CD8-positive, alpha-beta memory T cell (primary cell): ENCODE measurements at regions not wholly inside any gene's neighbourhood (a gene's known extent, or its start where the extent isn't known, plus 50 kb on each side); places are given as distances from the start of the nearest gene placed in this dataset.

Experiments used
- CTCF ChIA-PET: fragments of 350-600 bp; sonication (Branson Sonifier 250); formaldehyde crosslinking; loops from one replicate; lab custom pipeline; 2021; ENCODE audit warnings: antibody characterized with exemption; lab: Charles Lee
- POLR2A ChIA-PET: fragments of 350-600 bp; sonication (Branson Sonifier 250); formaldehyde crosslinking; loops from one replicate; lab custom pipeline; 2021; ENCODE audit warnings: antibody characterized with exemption; lab: Charles Lee
- DNase-seq, 5 donors: peaks; one replicate each; pipeline versions ENCODE4 v3.0.0 to v3.0.0-alpha.2; 2020 to 2022; ENCODE audit warnings: mixed read lengths in 1 of 5
- H3K27ac ChIP-seq: one replicate; pipeline ENCODE4 v1.7.0; 2013; ENCODE audit warnings: low read depth, mild to moderate bottlenecking, low read length, moderate library complexity
- H3K27me3 ChIP-seq: 2 replicates; pipeline ENCODE4 v1.7.0; 2013; ENCODE audit warnings: low read length, mild to moderate bottlenecking; ENCODE audit not compliant: insufficient read depth, poor library complexity, severe bottlenecking
- H3K36me3 ChIP-seq: 2 replicates; pipeline ENCODE4 v1.7.0; 2013; ENCODE audit warnings: mild to moderate bottlenecking, low read length, moderate library complexity; ENCODE audit not compliant: insufficient read depth
- H3K4me1 ChIP-seq: 2 replicates; pipeline ENCODE4 v1.7.0; 2013; ENCODE audit warnings: mild to moderate bottlenecking, low read length, moderate library complexity; ENCODE audit not compliant: insufficient read depth
- H3K4me3 ChIP-seq: 2 replicates; pipeline ENCODE4 v1.7.0; 2013; ENCODE audit warnings: mild to moderate bottlenecking, low read length
- H3K9me3 ChIP-seq: 2 replicates; pipeline ENCODE4 v1.7.0; 2013; ENCODE audit warnings: mild to moderate bottlenecking, low read length
- H3K27ac Mint-ChIP-seq, 8 donors: one replicate each; pipeline ENCODE4 v1.8.0; 2020 to 2021; ENCODE audit warnings: mixed read lengths in 8 of 8, mild to moderate bottlenecking in 6 of 8, inconsistent platforms in 3 of 8, moderate library complexity in 3 of 8
- H3K27me3 Mint-ChIP-seq, 2 donors: one replicate each; pipeline ENCODE4 v1.8.0; 2020 to 2021; ENCODE audit warnings: mixed read lengths in 2 of 2, mild to moderate bottlenecking in 1 of 2, moderate library complexity in 1 of 2
- H3K36me3 Mint-ChIP-seq, 3 donors: one replicate each; pipeline ENCODE4 v1.8.0; 2020 to 2021; ENCODE audit warnings: mixed read lengths in 3 of 3, inconsistent platforms in 1 of 3, mild to moderate bottlenecking in 1 of 3
- H3K4me1 Mint-ChIP-seq, 3 donors: one replicate each; pipeline ENCODE4 v1.8.0; 2020 to 2021; ENCODE audit warnings: mixed read lengths in 3 of 3, inconsistent platforms in 1 of 3, mild to moderate bottlenecking in 1 of 3
- H3K4me3 Mint-ChIP-seq, 7 donors: one replicate each; pipeline ENCODE4 v1.8.0; 2020 to 2021; ENCODE audit warnings: mixed read lengths in 7 of 7, mild to moderate bottlenecking in 6 of 7, moderate library complexity in 4 of 7, inconsistent platforms in 2 of 7
- H3K9me3 Mint-ChIP-seq, 5 donors: one replicate each; pipeline ENCODE4 v1.8.0; 2020 to 2022; ENCODE audit warnings: mixed read lengths in 5 of 5, mild to moderate bottlenecking in 3 of 5, moderate library complexity in 2 of 5, inconsistent platforms in 1 of 5

DNA sequence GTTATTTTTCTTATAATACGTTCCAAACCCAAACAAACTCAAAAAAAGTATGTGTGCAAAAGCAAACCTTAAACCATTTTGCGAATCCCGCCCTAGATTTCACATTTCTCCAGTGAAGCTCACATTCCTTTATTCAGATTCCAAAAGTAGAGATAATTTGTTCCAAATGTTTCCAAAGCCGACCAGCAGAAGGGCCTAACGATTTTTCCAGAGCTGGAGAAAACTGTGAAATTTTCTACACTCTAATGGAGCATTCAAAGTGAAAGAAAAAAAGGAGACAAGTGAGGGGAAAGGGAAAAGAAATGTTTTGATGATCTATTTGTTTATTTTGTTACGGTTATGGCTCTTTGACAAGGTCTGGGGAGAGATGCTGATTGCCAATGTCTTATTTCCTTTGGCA lies 286.5 kb upstream of the SLC14A2 start:
- CTCF ChIA-PET = no interaction called here

DNA sequence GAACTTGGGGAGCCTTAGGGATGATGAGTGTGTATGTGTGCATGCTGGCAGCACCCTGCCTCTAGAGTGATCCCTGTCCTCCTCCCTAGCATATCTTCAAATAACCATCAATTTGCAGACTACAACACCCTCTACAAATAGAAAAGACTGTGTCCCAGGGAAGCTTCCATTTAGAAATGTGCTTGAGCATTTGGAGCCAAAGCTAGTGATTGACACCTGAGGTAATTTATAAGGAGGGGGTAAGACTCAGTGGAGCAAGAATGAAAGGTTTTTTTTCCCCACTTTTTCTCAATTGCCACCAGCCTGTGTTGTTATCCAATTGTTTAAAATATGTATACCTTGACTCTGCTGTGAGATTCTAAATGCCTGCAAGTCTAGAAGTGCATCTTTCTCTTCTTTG lies 286.0 kb upstream of the SLC14A2 start:
- Mint-ChIP-seq H3K36me3 (no peaks in the 10 kb centered on the region), H3K9me3 (no peaks in the 10 kb centered on the region), H3K27me3 (peaks cover 0 to 7% of the 10 kb centered on the region in 2 donors), H3K4me3 (no peak overlapping the region), H3K4me1 (no peaks in the 10 kb centered on the region), H3K27ac (no peak overlapping the region)
- Histone ChIP-seq H3K27me3 (no peaks in the 10 kb centered on the region), H3K36me3 (no peaks in the 10 kb centered on the region), H3K4me1 (no peaks in the 10 kb centered on the region), H3K27ac (no peak overlapping the region), H3K4me3 (no peak overlapping the region), H3K9me3 (no peaks in the 10 kb centered on the region)
- POLR2A ChIA-PET = no interaction called here
- CTCF ChIA-PET = no interaction called here
- DNase-seq = no peak

More for the DNA sequence above, 286.5 kb upstream of the SLC14A2 start:
- H3K4me1 Mint-ChIP-seq = no peaks in the 10 kb centered on the region
- Histone ChIP-seq H3K27me3 (no peaks in the 10 kb centered on the region), H3K36me3 (no peaks in the 10 kb centered on the region), H3K4me3 (no peak overlapping the region), H3K27ac (no peak overlapping the region), H3K9me3 (no peaks in the 10 kb centered on the region), H3K4me1 (no peaks in the 10 kb centered on the region)
- H3K27me3 Mint-ChIP-seq = peaks cover 1 to 7% of the 10 kb centered on the region in 2 donors
- POLR2A ChIA-PET = no interaction called here
- H3K27ac Mint-ChIP-seq = no peak overlapping the region
- no peaks in the 10 kb centered on the region for H3K9me3 Mint-ChIP-seq
- no peak overlapping the region for H3K4me3 Mint-ChIP-seq
- DNase-seq = no peak
- H3K36me3 Mint-ChIP-seq = no peaks in the 10 kb centered on the region

DNA sequence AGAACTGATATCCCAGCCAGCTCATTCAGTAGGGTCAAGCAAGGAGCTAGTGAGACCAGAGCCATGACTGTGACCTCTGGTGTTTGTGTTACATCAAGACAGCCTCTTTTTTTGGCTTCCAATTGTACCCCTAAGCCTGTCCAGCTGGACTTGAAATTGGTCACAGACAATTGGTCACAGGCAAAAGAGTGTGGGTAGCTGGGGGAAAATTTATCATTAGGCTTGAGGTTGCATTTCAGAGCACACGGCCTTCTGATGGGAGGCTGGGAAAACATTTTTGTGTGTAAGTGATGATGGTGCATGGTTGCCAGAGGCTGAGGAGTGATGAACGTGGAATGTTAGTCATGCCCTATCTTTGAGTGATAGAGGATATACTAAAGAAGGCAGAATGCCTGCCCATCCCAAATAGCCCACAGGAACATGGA lies 285.1 kb upstream of the SLC14A2 start:
- H3K27ac ChIP-seq = no peak overlapping the region
- ChIA-PET CTCF (interaction anchor here (0.7 kb wide), 1 partner anchor 10 kb away, joined by 3 read pairs; no protein-coding TSS in a partner anchor), POLR2A (no interaction called here)
- no peaks in the 10 kb centered on the region for H3K36me3 ChIP-seq
- DNase-seq = no peak
- H3K4me3 Mint-ChIP-seq = no peak overlapping the region
- no peaks in the 10 kb centered on the region for H3K4me1 ChIP-seq
- H3K27ac Mint-ChIP-seq = no peak overlapping the region
- H3K36me3 Mint-ChIP-seq = no peaks in the 10 kb centered on the region
- peaks cover 0 to 1% (median 0%) of the 10 kb centered on the region in 5 donors for H3K9me3 Mint-ChIP-seq
- H3K27me3 ChIP-seq = no peaks in the 10 kb centered on the region
- H3K27me3 Mint-ChIP-seq = peaks cover 0 to 7% of the 10 kb centered on the region in 2 donors
- no peaks in the 10 kb centered on the region for H3K4me1 Mint-ChIP-seq
- no peaks in the 10 kb centered on the region for H3K9me3 ChIP-seq
- no peak overlapping the region for H3K4me3 ChIP-seq

DNA sequence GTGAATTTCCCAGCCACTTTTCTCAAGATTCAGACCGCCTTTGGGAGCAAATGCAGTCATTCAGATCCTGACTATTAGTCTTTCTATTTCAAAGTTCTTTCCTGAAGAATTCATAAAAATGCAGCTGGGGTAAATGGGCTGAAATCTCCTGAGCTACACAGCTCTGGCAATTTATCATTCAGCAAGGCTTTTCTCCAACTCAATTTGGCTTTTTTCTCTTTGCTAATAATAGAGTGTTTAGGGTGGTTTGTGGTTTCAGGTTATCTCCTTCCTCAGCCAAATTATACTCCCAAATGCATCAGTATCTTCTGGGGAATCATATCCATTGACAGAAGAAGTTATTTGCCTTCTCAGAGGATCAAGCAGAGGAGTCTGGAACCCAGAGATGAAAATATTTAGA lies 282.4 kb upstream of the SLC14A2 start:
- no peaks in the 10 kb centered on the region for H3K36me3 Mint-ChIP-seq
- no peaks in the 10 kb centered on the region for H3K27me3 ChIP-seq
- peaks cover 0 to 2% (median 0%) of the 10 kb centered on the region in 5 donors for H3K9me3 Mint-ChIP-seq
- H3K4me3 ChIP-seq = no peak overlapping the region
- no peak overlapping the region for H3K27ac Mint-ChIP-seq
- H3K9me3 ChIP-seq = no peaks in the 10 kb centered on the region
- H3K4me1 ChIP-seq = no peaks in the 10 kb centered on the region
- DNase-seq = no peak
- H3K27ac ChIP-seq = no peak overlapping the region
- ChIA-PET CTCF (no interaction called here), POLR2A (no interaction called here)
- no peaks in the 10 kb centered on the region for H3K36me3 ChIP-seq
- peaks cover 0 to under 1% of the 10 kb centered on the region in 2 donors for H3K27me3 Mint-ChIP-seq
- H3K4me1 Mint-ChIP-seq = no peaks in the 10 kb centered on the region
- no peak overlapping the region for H3K4me3 Mint-ChIP-seq

DNA sequence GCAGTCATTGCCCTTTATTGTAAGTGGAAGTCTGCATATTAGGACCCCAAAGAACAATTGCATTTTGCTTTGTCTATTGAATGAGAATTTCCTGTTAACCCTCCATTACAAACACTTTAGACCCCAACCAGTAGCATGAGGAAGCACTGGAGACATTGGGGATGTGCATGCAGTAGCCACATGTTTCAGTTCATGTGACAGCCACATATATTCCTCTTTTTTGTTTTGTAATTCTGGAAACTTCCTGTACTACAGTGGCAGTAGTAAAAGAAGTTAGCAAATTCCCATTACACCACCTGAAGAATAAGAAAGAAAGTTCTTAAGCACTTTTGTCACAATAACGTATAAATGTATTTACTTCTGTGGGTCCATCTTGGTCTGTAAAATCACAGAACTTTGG lies 281.1 kb upstream of the SLC14A2 start:
- no peaks in the 10 kb centered on the region for H3K27me3 ChIP-seq
- no peak overlapping the region for H3K27ac ChIP-seq
- Mint-ChIP-seq H3K27ac (no peak overlapping the region), H3K36me3 (no peaks in the 10 kb centered on the region), H3K4me1 (no peaks in the 10 kb centered on the region), H3K4me3 (no peak overlapping the region), H3K9me3 (peaks cover 0 to 2% (median 0%) of the 10 kb centered on the region in 5 donors), H3K27me3 (peaks cover 0 to 2% of the 10 kb centered on the region in 2 donors)
- no peaks in the 10 kb centered on the region for H3K36me3 ChIP-seq
- POLR2A ChIA-PET = no interaction called here
- H3K4me1 ChIP-seq = no peaks in the 10 kb centered on the region
- CTCF ChIA-PET = no interaction called here
- no peak for DNase-seq
- no peak overlapping the region for H3K4me3 ChIP-seq
- no peaks in the 10 kb centered on the region for H3K9me3 ChIP-seq

DNA sequence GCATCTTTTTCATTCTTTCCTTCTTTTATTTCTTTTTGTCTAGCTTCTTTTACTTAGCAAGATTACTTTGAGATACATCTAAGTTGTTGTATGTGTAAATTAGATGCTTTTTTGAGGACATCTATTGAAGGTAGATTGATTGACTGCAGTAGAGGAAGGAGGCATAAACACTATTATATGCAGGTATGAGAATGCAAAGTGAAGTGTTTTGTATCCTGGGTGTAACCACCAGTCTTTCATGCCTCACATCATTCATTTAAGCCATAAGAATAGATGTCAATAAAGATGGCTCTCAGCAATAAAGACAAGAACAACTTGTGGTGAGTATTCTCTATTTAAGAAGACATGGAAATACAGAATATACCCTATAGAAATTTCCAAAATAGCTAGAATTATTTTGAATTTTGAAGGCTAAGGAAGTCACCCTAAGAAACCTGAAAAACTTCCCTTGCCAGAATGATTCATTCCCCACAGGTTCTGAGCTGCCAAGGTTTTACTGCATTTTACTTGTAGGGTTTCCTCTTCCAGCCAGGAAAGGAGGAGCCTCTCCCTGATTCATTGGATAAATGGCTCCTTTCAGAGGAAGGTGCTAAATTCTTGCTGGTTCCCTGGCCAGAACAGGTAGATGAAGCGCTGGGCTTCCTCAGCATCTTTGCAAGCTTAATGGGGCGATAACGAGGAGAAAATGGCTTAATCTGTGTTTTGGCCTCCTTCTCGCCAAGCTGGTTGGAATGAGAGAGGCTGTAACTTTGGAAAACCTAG lies 279.8 kb upstream of the SLC14A2 start:
- ChIA-PET CTCF (no interaction called here), POLR2A (no interaction called here)
- Histone ChIP-seq H3K9me3 (no peaks in the 10 kb centered on the region), H3K4me3 (no peak overlapping the region), H3K4me1 (no peaks in the 10 kb centered on the region), H3K36me3 (no peaks in the 10 kb centered on the region), H3K27me3 (no peaks in the 10 kb centered on the region), H3K27ac (no peak overlapping the region)
- H3K27ac Mint-ChIP-seq = no peak overlapping the region
- no peak overlapping the region for H3K4me3 Mint-ChIP-seq
- peaks cover 0 to 2% (median 0%) of the 10 kb centered on the region in 5 donors for H3K9me3 Mint-ChIP-seq
- DNase-seq = no peak
- H3K4me1 Mint-ChIP-seq = no peaks in the 10 kb centered on the region
- H3K36me3 Mint-ChIP-seq = no peaks in the 10 kb centered on the region
- peaks cover 2% of the 10 kb centered on the region in 2 donors for H3K27me3 Mint-ChIP-seq

DNA sequence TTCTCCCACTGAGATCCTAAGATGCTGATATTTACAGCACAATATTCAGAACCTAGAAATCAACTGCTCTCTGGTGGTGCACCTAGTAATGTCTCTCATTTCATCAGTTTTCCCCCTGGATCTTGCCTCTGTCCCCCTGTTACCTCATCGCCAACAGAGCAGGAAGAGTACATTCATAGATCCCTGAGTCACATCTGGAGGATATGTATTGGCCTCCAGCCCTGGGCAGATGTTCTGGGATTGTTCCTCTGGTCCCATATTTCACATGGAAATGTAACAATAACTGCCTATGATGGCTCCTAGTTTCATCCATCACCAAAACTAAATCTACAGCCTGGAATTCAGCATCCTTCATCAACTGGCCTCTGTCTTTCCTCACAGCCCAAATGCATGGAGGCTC lies 278.8 kb upstream of the SLC14A2 start:
- no peaks in the 10 kb centered on the region for H3K9me3 ChIP-seq
- no peak overlapping the region for H3K4me3 ChIP-seq
- no peaks in the 10 kb centered on the region for H3K4me1 Mint-ChIP-seq
- H3K27me3 Mint-ChIP-seq = peaks cover 2 to 6% of the 10 kb centered on the region in 2 donors
- peaks cover 0 to 2% (median 0%) of the 10 kb centered on the region in 5 donors for H3K9me3 Mint-ChIP-seq
- H3K27me3 ChIP-seq = no peaks in the 10 kb centered on the region
- H3K27ac ChIP-seq = no peak overlapping the region
- CTCF ChIA-PET = no interaction called here
- H3K36me3 ChIP-seq = no peaks in the 10 kb centered on the region
- no peaks in the 10 kb centered on the region for H3K36me3 Mint-ChIP-seq
- no peak overlapping the region for H3K27ac Mint-ChIP-seq
- no peaks in the 10 kb centered on the region for H3K4me1 ChIP-seq
- POLR2A ChIA-PET = no interaction called here
- H3K4me3 Mint-ChIP-seq = no peak overlapping the region
- no peak for DNase-seq

DNA sequence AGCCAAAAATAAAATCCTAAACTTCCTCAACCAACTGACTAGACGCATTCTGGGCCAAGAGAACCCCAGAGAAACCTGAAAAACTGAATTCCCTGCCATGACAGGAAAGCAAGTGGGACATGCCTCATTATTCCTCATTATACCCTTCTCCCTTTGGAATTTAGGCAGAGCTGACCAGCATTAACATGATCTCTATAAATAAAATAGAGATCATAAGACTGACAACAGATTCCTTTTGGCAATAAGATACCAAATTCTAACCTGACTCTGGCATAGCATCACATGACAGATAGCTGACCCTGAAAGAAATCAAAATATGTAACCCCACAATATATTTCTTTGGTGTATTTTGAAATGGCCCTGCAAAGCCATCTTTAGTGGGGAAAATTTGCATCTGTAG lies 277.8 kb upstream of the SLC14A2 start:
- H3K4me3 ChIP-seq = no peak overlapping the region
- no peak overlapping the region for H3K27ac ChIP-seq
- H3K27me3 ChIP-seq = no peaks in the 10 kb centered on the region
- no peaks in the 10 kb centered on the region for H3K4me1 ChIP-seq
- Mint-ChIP-seq H3K4me1 (no peaks in the 10 kb centered on the region), H3K27ac (no peak overlapping the region), H3K27me3 (peaks cover 4 to 6% of the 10 kb centered on the region in 2 donors), H3K36me3 (no peaks in the 10 kb centered on the region), H3K9me3 (peaks cover 0 to 2% (median 0%) of the 10 kb centered on the region in 5 donors), H3K4me3 (no peak overlapping the region)
- H3K36me3 ChIP-seq = no peaks in the 10 kb centered on the region
- H3K9me3 ChIP-seq = no peaks in the 10 kb centered on the region
- ChIA-PET POLR2A (no interaction called here), CTCF (no interaction called here)
- no peak for DNase-seq
